ENCODE measurements at regions not wholly inside any gene's neighbourhood (a gene's known extent, or its start where the extent isn't known, plus 50 kb on each side); places are given as distances from the start of the nearest gene placed in this dataset.

DNA sequence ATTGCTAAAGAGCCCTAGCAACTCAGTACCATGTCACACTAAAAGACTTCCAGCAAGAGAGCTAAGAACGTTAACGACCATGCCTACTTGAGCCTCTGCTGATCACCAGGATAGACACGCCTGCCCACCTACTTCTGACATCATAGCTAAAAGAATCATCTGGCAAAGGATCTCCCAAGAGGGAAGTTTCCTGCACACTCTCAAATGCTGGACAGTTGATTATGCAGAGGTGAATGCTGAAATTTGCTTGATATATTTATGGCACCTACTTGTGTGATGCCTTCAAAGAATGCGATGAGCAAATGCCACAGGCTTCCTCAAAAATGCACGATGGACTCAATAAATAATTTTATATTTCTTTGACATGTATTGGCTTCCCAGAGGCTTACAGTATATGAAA is 113.6 kb downstream of the GALC start:
- Mint-ChIP-seq H3K36me3 (ENCODE audit: low read depth) (no peaks in the 10 kb centered on the region), H3K27ac (no peak overlapping the region), H3K4me1 (no peaks in the 10 kb centered on the region), H3K27me3 (peaks cover 4% of the 10 kb centered on the region), H3K4me3 (no peak overlapping the region), H3K9me3 (no peaks in the 10 kb centered on the region)
- POLR2A ChIA-PET: no interaction called here
- CTCF ChIA-PET: no interaction called here
- DNase-seq: no peak

DNA sequence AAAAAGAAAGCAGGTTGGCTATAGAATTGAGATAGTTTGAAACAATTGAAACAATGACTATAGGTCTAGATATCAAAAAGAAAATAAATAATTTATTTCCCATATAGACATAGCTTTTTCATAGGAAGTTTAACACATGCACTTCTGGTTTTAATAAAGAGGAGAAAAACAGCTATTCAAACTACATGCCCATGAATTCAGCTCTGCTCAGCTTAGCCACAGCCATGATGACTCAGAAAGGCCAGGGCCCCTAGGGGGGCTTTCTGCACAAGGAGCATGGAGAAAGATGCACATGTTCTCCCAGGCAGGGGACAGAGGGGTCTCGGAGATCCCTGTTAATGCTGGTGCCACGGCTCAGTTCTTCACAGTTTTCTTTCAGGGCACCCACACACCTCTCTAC is 114.0 kb downstream of the GALC start:
- H3K27me3 Mint-ChIP-seq: peaks cover 7% of the 10 kb centered on the region
- H3K4me3 Mint-ChIP-seq: no peak overlapping the region
- no peak for DNase-seq
- H3K9me3 Mint-ChIP-seq: no peaks in the 10 kb centered on the region
- POLR2A ChIA-PET: no interaction called here
- H3K36me3 Mint-ChIP-seq (ENCODE audit: low read depth): no peaks in the 10 kb centered on the region
- CTCF ChIA-PET: interaction anchor here (0.6 kb wide), 2 partner anchors 125 to 185 kb away, joined by 3 to 6 read pairs; no protein-coding TSS in a partner anchor
- H3K4me1 Mint-ChIP-seq: no peaks in the 10 kb centered on the region
- no peak overlapping the region for H3K27ac Mint-ChIP-seq

- H3K9me3 Mint-ChIP-seq: no peaks in the 10 kb centered on the region
- peaks cover 10% of the 10 kb centered on the region for H3K27me3 Mint-ChIP-seq
- CTCF ChIA-PET: interaction anchor here (0.8 kb wide), 1 partner anchor 10 kb away, joined by 3 read pairs; no protein-coding TSS in a partner anchor
- H3K4me1 Mint-ChIP-seq: no peaks in the 10 kb centered on the region
- H3K4me3 Mint-ChIP-seq: no peak overlapping the region
- H3K27ac Mint-ChIP-seq: no peak overlapping the region
- no peaks in the 10 kb centered on the region for H3K36me3 Mint-ChIP-seq (ENCODE audit: low read depth)
- DNase-seq: no peak
- POLR2A ChIA-PET: no interaction called here
Measured at GRCh38 chr14:87877877-87878276, 115.1 kb downstream of the GALC start.

DNA sequence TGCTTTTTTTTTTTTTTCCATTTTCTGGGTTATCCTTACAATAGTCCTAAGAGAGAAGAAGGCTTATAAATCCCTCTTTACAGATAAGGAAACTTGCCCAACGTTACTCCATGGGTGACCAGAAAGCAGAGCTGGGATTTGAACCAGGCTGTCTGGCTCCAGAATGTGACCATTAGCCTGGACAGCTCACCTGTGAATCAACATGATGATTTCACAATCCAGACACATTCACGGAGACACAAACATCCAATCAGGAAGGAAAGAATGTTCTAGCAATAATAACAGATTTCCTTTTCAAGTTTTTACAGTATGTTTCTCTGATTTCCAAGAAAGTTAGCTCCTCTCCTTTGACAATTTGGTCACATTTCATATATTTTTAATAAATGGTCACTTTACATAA is 118.3 kb downstream of the GALC start:
- Mint-ChIP-seq H3K9me3 (peaks cover 2% of the 10 kb centered on the region), H3K36me3 (ENCODE audit: low read depth) (no peaks in the 10 kb centered on the region), H3K27ac (no peak overlapping the region), H3K4me1 (no peaks in the 10 kb centered on the region), H3K27me3 (peaks cover 6% of the 10 kb centered on the region), H3K4me3 (no peak overlapping the region)
- CTCF ChIA-PET: no interaction called here
- DNase-seq: no peak
- POLR2A ChIA-PET: no interaction called here

GRCh38 chr14:87873741-87874140 is 119.2 kb downstream of the GALC start:
- no peaks in the 10 kb centered on the region for H3K36me3 Mint-ChIP-seq (ENCODE audit: low read depth)
- CTCF ChIA-PET: no interaction called here

GRCh38 chr14:87869619-87870583 is 123.1 kb downstream of the GALC start:
- CTCF ChIA-PET: no interaction called here
- Mint-ChIP-seq H3K9me3 (peaks cover 2% of the 10 kb centered on the region), H3K4me1 (no peaks in the 10 kb centered on the region), H3K27ac (no peak overlapping the region), H3K27me3 (peaks cover 8% of the 10 kb centered on the region), H3K4me3 (no peak overlapping the region), H3K36me3 (ENCODE audit: low read depth) (no peaks in the 10 kb centered on the region)
- POLR2A ChIA-PET: no interaction called here
- no peak for DNase-seq

More at GRCh38 chr14:87873741-87874140, 119.2 kb downstream of the GALC start:
- no peaks in the 10 kb centered on the region for H3K4me1 Mint-ChIP-seq
- POLR2A ChIA-PET: no interaction called here
- no peak overlapping the region for H3K27ac Mint-ChIP-seq
- H3K4me3 Mint-ChIP-seq: no peak overlapping the region
- peaks cover 2% of the 10 kb centered on the region for H3K9me3 Mint-ChIP-seq
- H3K27me3 Mint-ChIP-seq: peaks cover 6% of the 10 kb centered on the region
- no peak for DNase-seq

- Mint-ChIP-seq H3K27ac (no peak overlapping the region), H3K9me3 (peaks cover 2% of the 10 kb centered on the region), H3K4me3 (no peak overlapping the region), H3K4me1 (no peaks in the 10 kb centered on the region), H3K36me3 (ENCODE audit: low read depth) (no peaks in the 10 kb centered on the region), H3K27me3 (peaks cover 5% of the 10 kb centered on the region)
- CTCF ChIA-PET: no interaction called here
- no peak for DNase-seq
- POLR2A ChIA-PET: no interaction called here
Measured at GRCh38 chr14:87868920-87869319, 124.1 kb downstream of the GALC start.

GRCh38 chr14:87866116-87866515 is 126.9 kb downstream of the GALC start:
- Mint-ChIP-seq H3K36me3 (ENCODE audit: low read depth) (no peaks in the 10 kb centered on the region), H3K27ac (no peak overlapping the region), H3K4me3 (no peak overlapping the region), H3K9me3 (no peaks in the 10 kb centered on the region), H3K4me1 (no peaks in the 10 kb centered on the region), H3K27me3 (peaks cover 2% of the 10 kb centered on the region)
- CTCF ChIA-PET: interaction anchor here (0.6 kb wide), 1 partner anchor 120 kb away, joined by 4 read pairs; no protein-coding TSS in a partner anchor
- POLR2A ChIA-PET: no interaction called here
- no peak for DNase-seq

DNA sequence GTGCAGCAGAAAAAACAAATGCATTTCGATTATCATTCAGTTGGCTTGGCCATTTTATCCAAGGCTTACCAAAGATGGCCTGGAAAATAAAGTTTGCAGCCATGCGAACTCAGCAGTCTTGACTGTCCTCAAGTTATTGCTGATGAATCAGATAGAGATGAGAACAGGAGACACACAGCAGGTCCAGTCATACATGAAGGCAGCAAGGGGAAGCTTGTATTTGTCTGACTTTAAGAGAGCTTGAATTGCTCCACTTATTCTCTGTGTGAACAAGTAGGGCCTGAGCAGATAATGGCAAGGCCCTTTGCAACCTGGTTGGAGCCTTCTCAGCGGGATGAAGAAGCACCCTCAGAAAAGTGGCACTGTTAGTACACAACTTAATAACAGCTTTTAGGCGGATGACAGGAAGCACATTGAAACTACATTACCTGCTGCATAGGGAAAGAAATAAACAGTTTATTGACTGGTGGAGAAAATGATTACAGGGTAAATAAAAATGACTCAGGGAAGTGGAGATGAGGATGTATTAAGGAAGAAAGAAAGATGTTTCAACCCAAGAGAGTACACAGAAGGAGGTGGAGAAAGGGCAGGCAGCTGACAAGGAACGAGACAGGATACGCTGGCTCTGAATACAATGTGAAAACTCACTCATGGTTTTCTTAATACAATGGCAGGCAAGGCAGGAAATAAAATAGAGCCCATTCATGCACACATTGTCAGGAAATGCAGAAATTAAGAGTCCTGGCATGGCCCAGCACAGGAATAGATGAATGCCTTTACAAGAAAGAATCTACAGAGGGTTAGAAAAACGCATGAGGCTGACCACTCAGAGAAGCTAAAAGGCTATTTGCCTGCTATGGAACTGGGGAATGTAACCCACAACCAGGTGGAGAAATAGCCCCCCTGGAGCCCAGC is 128.4 kb downstream of the GALC start:
- Mint-ChIP-seq H3K27me3 (peaks cover 2% of the 10 kb centered on the region), H3K27ac (no peak overlapping the region), H3K9me3 (no peaks in the 10 kb centered on the region), H3K36me3 (ENCODE audit: low read depth) (no peaks in the 10 kb centered on the region), H3K4me1 (no peaks in the 10 kb centered on the region), H3K4me3 (no peak overlapping the region)
- ChIA-PET CTCF (no interaction called here), POLR2A (no interaction called here)
- no peak for DNase-seq

DNA sequence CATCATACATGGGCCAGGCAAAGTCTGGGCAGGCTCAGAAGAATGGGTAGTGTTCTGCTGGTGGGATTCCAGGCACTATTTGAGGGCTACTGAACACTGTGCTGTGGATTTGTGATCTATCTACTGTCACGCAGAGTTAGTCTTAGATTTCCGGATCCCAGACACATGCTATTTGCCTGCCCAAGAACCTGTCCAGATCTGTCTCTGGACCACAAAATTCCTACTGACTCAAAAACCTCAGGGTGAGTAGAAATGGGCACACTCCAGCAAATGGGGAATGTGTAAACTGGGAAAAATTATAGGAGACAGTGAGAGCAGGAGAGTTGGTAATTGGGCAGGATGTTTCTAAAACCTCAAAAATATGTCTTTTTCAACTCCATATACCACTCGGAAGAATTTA is 129.9 kb downstream of the GALC start:
- H3K27ac Mint-ChIP-seq: no peak overlapping the region
- H3K4me1 Mint-ChIP-seq: no peaks in the 10 kb centered on the region
- DNase-seq: no peak
- no peaks in the 10 kb centered on the region for H3K9me3 Mint-ChIP-seq
- no peaks in the 10 kb centered on the region for H3K27me3 Mint-ChIP-seq
- H3K36me3 Mint-ChIP-seq (ENCODE audit: low read depth): no peaks in the 10 kb centered on the region
- POLR2A ChIA-PET: no interaction called here
- no peak overlapping the region for H3K4me3 Mint-ChIP-seq
- CTCF ChIA-PET: no interaction called here

- Mint-ChIP-seq H3K27me3 (peaks cover 13% of the 10 kb centered on the region), H3K9me3 (no peaks in the 10 kb centered on the region), H3K4me3 (no peak overlapping the region), H3K36me3 (ENCODE audit: low read depth) (no peaks in the 10 kb centered on the region), H3K4me1 (no peaks in the 10 kb centered on the region), H3K27ac (no peak overlapping the region)
- no peak for DNase-seq
- ChIA-PET CTCF (interaction anchor here (0.6 kb wide), 1 partner anchor 460 kb away, joined by 3 read pairs; no protein-coding TSS in a partner anchor), POLR2A (no interaction called here)
Measured at GRCh38 chr14:87852107-87852506, 140.9 kb downstream of the GALC start.

GRCh38 chr14:87851190-87851589 is 141.8 kb downstream of the GALC start:
- CTCF ChIA-PET: interaction anchor here (0.6 kb wide), 1 partner anchor 461 kb away, joined by 3 read pairs; no protein-coding TSS in a partner anchor
- DNase-seq: no peak
- Mint-ChIP-seq H3K36me3 (ENCODE audit: low read depth) (no peaks in the 10 kb centered on the region), H3K27ac (no peak overlapping the region), H3K4me3 (no peak overlapping the region), H3K4me1 (no peaks in the 10 kb centered on the region), H3K9me3 (no peaks in the 10 kb centered on the region), H3K27me3 (peaks cover 11% of the 10 kb centered on the region)
- POLR2A ChIA-PET: no interaction called here

GRCh38 chr14:87847216-87847755 is 145.7 kb downstream of the GALC start:
- no peak overlapping the region for H3K4me3 Mint-ChIP-seq
- no peaks in the 10 kb centered on the region for H3K4me1 Mint-ChIP-seq
- H3K36me3 Mint-ChIP-seq (ENCODE audit: low read depth): no peaks in the 10 kb centered on the region
- DNase-seq: no peak
- CTCF ChIA-PET: no interaction called here
- POLR2A ChIA-PET: no interaction called here
- no peak overlapping the region for H3K27ac Mint-ChIP-seq
- H3K27me3 Mint-ChIP-seq: peaks cover 2% of the 10 kb centered on the region
- H3K9me3 Mint-ChIP-seq: no peaks in the 10 kb centered on the region
